H1 (cell line): ENCODE measurements at regions not wholly inside any gene's neighbourhood (a gene's known extent, or its start where the extent isn't known, plus 50 kb on each side); places are given as distances from the start of the nearest gene placed in this dataset.

Experiments used
- CTCF ChIA-PET: fragments of 300-600 bp; sonication (Branson Sonifier 250); formaldehyde crosslinking; loops from one replicate; lab custom pipeline; 2021; ENCODE audit not compliant: partially characterized antibody; lab: Charles Lee
- POLR2A ChIA-PET: fragments of 300-600 bp; sonication (Branson Sonifier 250); formaldehyde crosslinking; loops from one replicate; lab custom pipeline; 2021; ENCODE audit warnings: inconsistent platforms; ENCODE audit not compliant: partially characterized antibody; lab: Charles Lee
- DNase-seq, 2 experiments: peaks; one replicate each; pipeline versions ENCODE4 v3.0.0 to v3.0.0-alpha.2; 2010 to 2022; ENCODE audit warnings: low spot score in 2 of 2, low read depth in 1 of 2, mixed read lengths in 1 of 2
- FAIRE-seq: peaks from 2 replicates; lab custom pipeline; 2011; peaks lifted over from hg19 to GRCh38; lab: Jason Lieb, UNC
- H2AFZ ChIP-seq: 2 replicates; pipeline ENCODE4 v1.8.1; 2012; ENCODE audit warnings: low read length, inconsistent platforms
- H2AK5ac ChIP-seq: 2 replicates; pipeline ENCODE4 v1.6.1; 2013; ENCODE audit warnings: low read depth, low read length
- H2BK120ac ChIP-seq: replicated peaks from 2 replicates; pipeline ENCODE3; 2013; ENCODE audit warnings: low read depth, low read length, inconsistent platforms
- H2BK12ac ChIP-seq: 2 replicates; pipeline ENCODE4 v1.6.1; 2013; ENCODE audit warnings: low read depth, low read length
- H2BK15ac ChIP-seq: 2 replicates; pipeline ENCODE4 v1.6.1; 2013; ENCODE audit warnings: low read length
- H2BK20ac ChIP-seq: 2 replicates; pipeline ENCODE4 v1.6.1; 2013; ENCODE audit warnings: low read length
- H2BK5ac ChIP-seq: 2 replicates; pipeline ENCODE4 v1.6.1; 2013; ENCODE audit warnings: low read depth, low read length
- H3K14ac ChIP-seq: 2 replicates; pipeline ENCODE4 v1.6.1; 2013; ENCODE audit warnings: inconsistent platforms; ENCODE audit not compliant: insufficient read length
- H3K18ac ChIP-seq: 2 replicates; pipeline ENCODE4 v1.6.1; 2013; ENCODE audit warnings: low read length; ENCODE audit errors: extremely low read depth
- H3K23ac ChIP-seq: 2 replicates; pipeline ENCODE4 v1.6.1; 2013; ENCODE audit warnings: inconsistent platforms; ENCODE audit not compliant: insufficient read length
- H3K23me2 ChIP-seq: 2 replicates; pipeline ENCODE4 v1.6.1; 2013; ENCODE audit warnings: low read depth, low read length
- H3K27ac ChIP-seq: 2 replicates; pipeline ENCODE4 v1.6.1; 2011; ENCODE audit warnings: low read depth, low read length, inconsistent platforms
- H3K27me3 ChIP-seq, 4 experiments: replicated peaks in 1 of 4; 1 replicate in 1 of 4; 2 replicates in 3 of 4; pipeline versions ENCODE4 v1.6.1 to v1.8.1; 2011 to 2013; ENCODE audit warnings: low read length in 3 of 4, mild to moderate bottlenecking in 3 of 4, inconsistent platforms in 2 of 4, mixed read lengths in 2 of 4, moderate library complexity in 1 of 4; ENCODE audit not compliant: control insufficient read depth in 3 of 4, insufficient read depth in 3 of 4; ENCODE audit errors: extremely low read depth in 1 of 4
- H3K36me3 ChIP-seq, 4 experiments: 2 replicates each; pipeline versions ENCODE4 v1.6.1 to v1.8.1; 2011 to 2013; ENCODE audit warnings: mild to moderate bottlenecking in 4 of 4, low read length in 3 of 4, moderate library complexity in 2 of 4, control low read depth in 1 of 4, inconsistent platforms in 1 of 4; ENCODE audit not compliant: insufficient read depth in 4 of 4, control insufficient read depth in 2 of 4
- H3K4ac ChIP-seq: replicated peaks from 2 replicates; pipeline ENCODE3; 2013; ENCODE audit warnings: low read length, low read depth, mixed read lengths, inconsistent platforms; ENCODE audit not compliant: insufficient read length
- H3K4me1 ChIP-seq, 4 experiments: replicated peaks in 1 of 4; 1 replicate in 1 of 4; 2 replicates in 3 of 4; pipeline versions ENCODE4 v1.6.1 to v1.8.1; 2011 to 2013; ENCODE audit warnings: low read length in 3 of 4, inconsistent platforms in 2 of 4, mixed read lengths in 1 of 4; ENCODE audit not compliant: insufficient read depth in 4 of 4, control insufficient read depth in 3 of 4
- H3K4me2 ChIP-seq, 2 experiments: 2 replicates each; pipeline versions ENCODE4 v1.6.1 to v1.8.1; 2011 to 2013; ENCODE audit warnings: low read depth in 2 of 2, low read length in 2 of 2, control low read depth in 1 of 2, inconsistent platforms in 1 of 2, mild to moderate bottlenecking in 1 of 2; ENCODE audit not compliant: insufficient read depth in 1 of 2
- H3K4me3 ChIP-seq, 4 experiments: fragments of 200-600, 300-600 bp in 1 of 4; sonication (generic), shearing (Covaris generic), sonication (Bioruptor Twin) in 1 of 4; 2 replicates each; pipeline versions ENCODE4 v1.5.1 to v1.8.1; 2011 to 2016; ENCODE audit warnings: low read length in 4 of 4, low read depth in 3 of 4, control low read depth in 2 of 4, inconsistent platforms in 2 of 4, mild to moderate bottlenecking in 2 of 4, mixed read lengths in 1 of 4, moderate library complexity in 1 of 4; ENCODE audit not compliant: insufficient read depth in 2 of 4; ENCODE audit errors: extremely low read depth in 1 of 4
- H3K56ac ChIP-seq: replicated peaks from 2 replicates; pipeline ENCODE3; 2013; ENCODE audit warnings: low read depth, mild to moderate bottlenecking, mixed read lengths, low read length, inconsistent platforms; ENCODE audit not compliant: insufficient read length
- H3K79me1 ChIP-seq: 2 replicates; pipeline ENCODE4 v1.6.1; 2013; ENCODE audit warnings: low read depth, low read length, control low read depth
- H3K79me2 ChIP-seq, 2 experiments: 2 replicates each; pipeline versions ENCODE4 v1.6.1 to v1.8.1; 2012 to 2013; ENCODE audit warnings: low read length in 2 of 2, mild to moderate bottlenecking in 2 of 2, inconsistent platforms in 1 of 2; ENCODE audit not compliant: insufficient read depth in 2 of 2, control insufficient read depth in 1 of 2
- H3K9ac ChIP-seq, 4 experiments: replicated peaks in 1 of 4; 1 replicate in 1 of 4; 2 replicates in 3 of 4; pipeline versions ENCODE4 v1.6.1 to v1.8.1; 2011 to 2013; ENCODE audit warnings: low read depth in 3 of 4, low read length in 3 of 4, control low read depth in 2 of 4, mild to moderate bottlenecking in 2 of 4, moderate library complexity in 2 of 4, inconsistent platforms in 1 of 4; ENCODE audit errors: extremely low read depth in 1 of 4
- H3K9me3 ChIP-seq, 2 experiments: 2 replicates each; pipeline versions ENCODE4 v1.6.1 to v1.8.1; 2012 to 2013; ENCODE audit warnings: mild to moderate bottlenecking in 2 of 2, moderate library complexity in 2 of 2, control low read depth in 1 of 2, inconsistent platforms in 1 of 2, low read depth in 1 of 2, low read length in 1 of 2, mixed read lengths in 1 of 2; ENCODE audit not compliant: insufficient read depth in 2 of 2
- H4K20me1 ChIP-seq, 2 experiments: replicated peaks in 1 of 2; 2 replicates each; pipeline versions ENCODE3 to v1.8.1; 2011 to 2013; ENCODE audit warnings: inconsistent platforms in 2 of 2, low read length in 2 of 2, mild to moderate bottlenecking in 1 of 2; ENCODE audit not compliant: insufficient read depth in 2 of 2, control insufficient read depth in 1 of 2
- H4K5ac ChIP-seq: 2 replicates; pipeline ENCODE4 v1.6.1; 2013; ENCODE audit warnings: low read length, low read depth, mixed read lengths, inconsistent platforms; ENCODE audit not compliant: insufficient read length
- H4K8ac ChIP-seq: 2 replicates; pipeline ENCODE4 v1.8.0; 2013; ENCODE audit warnings: mild to moderate bottlenecking, moderate library complexity, low read length, inconsistent platforms; ENCODE audit not compliant: insufficient read depth; ENCODE audit errors: extremely low read depth
- H4K91ac ChIP-seq: replicated peaks from 2 replicates; pipeline ENCODE3; 2013; ENCODE audit warnings: low read length, mixed read lengths, inconsistent platforms; ENCODE audit not compliant: insufficient read length
- CHD2 ChIP-seq: IDR thresholded peaks from 2 replicates; pipeline ENCODE4 v1.6.1; 2012; ENCODE audit warnings: low read length, improper control_type of control experiment
- GTF2F1 ChIP-seq: IDR thresholded peaks from 2 replicates; pipeline ENCODE4 v1.6.1; 2012; ENCODE audit warnings: low read depth, low read length, improper control_type of control experiment, borderline replicate concordance
- HDAC2 ChIP-seq, 2 experiments: fragments of 300-600 bp in 1 of 2; sonication (generic) in 1 of 2; IDR thresholded peaks; 2 replicates each; pipeline ENCODE4 v1.6.1; 2011 to 2012; ENCODE audit warnings: low read depth in 2 of 2, low read length in 2 of 2, mild to moderate bottlenecking in 2 of 2, moderate library complexity in 2 of 2, borderline replicate concordance in 1 of 2, inconsistent platforms in 1 of 2
- KDM5A ChIP-seq: fragments of 200-600 bp; IDR thresholded peaks from 2 replicates; pipeline ENCODE4 v1.7.1; 2012; ENCODE audit warnings: mild to moderate bottlenecking, low read length, inconsistent platforms, mixed read lengths
- MAFK ChIP-seq: IDR thresholded peaks from 2 replicates; pipeline ENCODE4 v1.6.1; 2012; ENCODE audit warnings: low read depth, mild to moderate bottlenecking, improper control_type of control experiment, low read length
- POLR2A ChIP-seq, 2 experiments: IDR thresholded peaks; 1 replicate in 1 of 2; 2 replicates in 1 of 2; pipeline ENCODE4 v1.6.1; 2011; ENCODE audit warnings: low read depth in 2 of 2, low read length in 2 of 2, mild to moderate bottlenecking in 2 of 2; ENCODE audit errors: control extremely low read depth in 1 of 2
- POLR2AphosphoS5 ChIP-seq: IDR thresholded peaks from 2 replicates; pipeline ENCODE4 v1.6.1; 2011; ENCODE audit warnings: low read depth, low read length
- RFX5 ChIP-seq: IDR thresholded peaks from 2 replicates; pipeline ENCODE4 v1.6.1; 2011; ENCODE audit warnings: low read depth, low read length, improper control_type of control experiment, borderline replicate concordance
- SIN3A ChIP-seq, 2 experiments: IDR thresholded peaks in 1 of 2; conservative IDR thresholded peaks in 1 of 2; 2 replicates each; pipeline ENCODE4 v1.6.1; 2011 to 2012; ENCODE audit warnings: low read length in 2 of 2, improper control_type of control experiment in 1 of 2, low read depth in 1 of 2, mild to moderate bottlenecking in 1 of 2
- SP1 ChIP-seq: IDR thresholded peaks from 2 replicates; pipeline ENCODE4 v1.6.1; 2011; ENCODE audit warnings: low read depth, low read length
- TCF12 ChIP-seq: IDR thresholded peaks from 2 replicates; pipeline ENCODE4 v1.6.1; 2011; ENCODE audit warnings: low read depth, mild to moderate bottlenecking, low read length
- TF ChIP-seq, protein P1 (sequence below): IDR thresholded peaks from 2 replicates; pipeline ENCODE4 v1.6.1; 2012; ENCODE audit warnings: low read length, inconsistent platforms
- TF ChIP-seq, protein P2 (sequence below): IDR thresholded peaks from 2 replicates; pipeline ENCODE4 v1.6.1; 2011; ENCODE audit warnings: low read length, improper control_type of control experiment

DNA sequence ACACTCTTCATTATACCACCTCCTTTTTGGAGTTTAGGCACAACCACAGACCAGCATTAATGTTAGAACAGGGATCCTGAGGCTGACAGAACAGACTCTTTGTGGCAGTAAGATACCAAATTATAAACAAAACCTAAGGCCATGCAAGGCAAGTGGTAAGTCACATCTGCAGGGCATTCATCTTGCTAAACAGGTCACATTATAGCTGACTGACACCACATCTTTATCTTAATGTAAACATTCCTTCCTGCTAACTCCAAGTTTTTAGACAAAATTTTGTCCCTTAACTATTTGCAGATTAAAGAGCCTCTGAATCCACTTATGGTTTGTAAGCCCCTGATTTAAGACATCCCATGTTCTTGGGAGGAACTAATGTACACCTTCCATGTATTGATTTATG is 500.6 kb downstream of the PYDC2 start:
- POLR2A ChIA-PET, result no interaction called here
- Histone ChIP-seq H2BK20ac (peak overlapping the region; percentile 88), H3K23ac (no peak overlapping the region), H3K27me3 (no peaks in the 10 kb centered on the region), H3K4me3 (no peak overlapping the region), H3K23me2 (no peaks in the 10 kb centered on the region), H3K4me2 (no peak overlapping the region), H2AFZ (no peak overlapping the region), H2BK120ac (peak overlapping the region; percentile 95), H3K9me3 (no peaks in the 10 kb centered on the region), H3K27ac (no peak overlapping the region), H3K79me1 (no peaks in the 10 kb centered on the region), H2BK15ac (no peak overlapping the region), H4K8ac (no peak overlapping the region), H3K9ac (no peak overlapping the region; a peak in 1 of 7 replicates), H3K4me1 (peaks cover 0 to 17% (median 14%) of the 10 kb centered on the region in 4 experiments; a peak in 4 of 7 replicates), H3K18ac (peak overlapping the region; percentile 51; the same call in 1 of the 2 replicates), H4K5ac (no peak overlapping the region), H3K36me3 (no peaks in the 10 kb centered on the region), H3K4ac (no peak overlapping the region), H2BK5ac (peak overlapping the region; percentile 37; the same call in 1 of the 2 replicates), H3K14ac (no peak overlapping the region), H4K20me1 (no peaks in the 10 kb centered on the region), H3K56ac (no peak overlapping the region), H3K79me2 (no peaks in the 10 kb centered on the region), H2BK12ac (peak overlapping the region; percentile 56; the same call in 1 of the 2 replicates), H4K91ac (peak overlapping the region; percentile 58), H2AK5ac (no peak overlapping the region)
- CTCF ChIA-PET, result interaction anchor here (1.2 kb wide), 1 partner anchor 15 kb away, joined by 6 read pairs; no protein-coding TSS in a partner anchor
- DNase-seq (no peak), FAIRE-seq (no peak)
- no peak for TF ChIP-seq POLR2A (IDR thresholded peaks at IDR 0.05; ENCODE audit: control extremely low read depth in 1 of 2, low read depth in 2 of 2, low read length in 2 of 2)
- TF ChIP-seq SIN3A (conservative IDR thresholded peaks at IDR 0.05 in 1 of 2, IDR thresholded peaks at IDR 0.05 in 1 of 2; ENCODE audit: low read depth in 1 of 2, low read length in 2 of 2), result no peak
- no peak for TF ChIP-seq CHD2
- TF ChIP-seq, protein P1, sequence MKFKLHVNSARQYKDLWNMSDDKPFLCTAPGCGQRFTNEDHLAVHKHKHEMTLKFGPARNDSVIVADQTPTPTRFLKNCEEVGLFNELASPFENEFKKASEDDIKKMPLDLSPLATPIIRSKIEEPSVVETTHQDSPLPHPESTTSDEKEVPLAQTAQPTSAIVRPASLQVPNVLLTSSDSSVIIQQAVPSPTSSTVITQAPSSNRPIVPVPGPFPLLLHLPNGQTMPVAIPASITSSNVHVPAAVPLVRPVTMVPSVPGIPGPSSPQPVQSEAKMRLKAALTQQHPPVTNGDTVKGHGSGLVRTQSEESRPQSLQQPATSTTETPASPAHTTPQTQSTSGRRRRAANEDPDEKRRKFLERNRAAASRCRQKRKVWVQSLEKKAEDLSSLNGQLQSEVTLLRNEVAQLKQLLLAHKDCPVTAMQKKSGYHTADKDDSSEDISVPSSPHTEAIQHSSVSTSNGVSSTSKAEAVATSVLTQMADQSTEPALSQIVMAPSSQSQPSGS, result no peak
- no peak for TF ChIP-seq KDM5A
- TF ChIP-seq RFX5, result no peak
- TF ChIP-seq POLR2AphosphoS5, result no peak
- TF ChIP-seq HDAC2 (IDR thresholded peaks at IDR 0.05; ENCODE audit: borderline replicate concordance in 1 of 2, low read depth in 2 of 2, low read length in 2 of 2), result no peak
- no peak for TF ChIP-seq MAFK
- TF ChIP-seq SP1, result no peak
- no peak for TF ChIP-seq GTF2F1
- no peak for TF ChIP-seq TCF12
- TF ChIP-seq, protein P2, sequence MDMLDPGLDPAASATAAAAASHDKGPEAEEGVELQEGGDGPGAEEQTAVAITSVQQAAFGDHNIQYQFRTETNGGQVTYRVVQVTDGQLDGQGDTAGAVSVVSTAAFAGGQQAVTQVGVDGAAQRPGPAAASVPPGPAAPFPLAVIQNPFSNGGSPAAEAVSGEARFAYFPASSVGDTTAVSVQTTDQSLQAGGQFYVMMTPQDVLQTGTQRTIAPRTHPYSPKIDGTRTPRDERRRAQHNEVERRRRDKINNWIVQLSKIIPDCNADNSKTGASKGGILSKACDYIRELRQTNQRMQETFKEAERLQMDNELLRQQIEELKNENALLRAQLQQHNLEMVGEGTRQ, result no peak
